ENCODE measurements at regions not wholly inside any gene's neighbourhood (a gene's known extent, or its start where the extent isn't known, plus 50 kb on each side); places are given as distances from the start of the nearest gene placed in this dataset.

DNA sequence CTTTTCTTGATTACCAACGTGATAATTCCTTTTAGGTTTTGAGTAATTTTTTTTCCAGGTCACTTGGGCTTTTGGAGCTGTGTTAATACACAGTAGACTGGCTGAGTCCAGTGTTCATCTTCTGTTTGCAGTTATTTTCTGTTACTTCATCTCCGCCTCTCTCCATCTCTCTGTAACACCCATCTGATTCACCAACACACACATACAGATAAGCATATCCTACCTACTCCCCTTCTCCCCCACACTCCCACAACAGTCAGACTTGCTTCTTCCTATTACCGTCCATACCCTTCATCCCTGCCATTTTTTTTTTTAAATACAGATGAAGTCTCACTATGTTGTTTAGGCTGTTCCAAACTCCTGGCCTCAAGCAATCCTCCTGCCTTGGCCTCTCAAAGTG lies 72.7 kb upstream of the MANSC4 start:
- no peak for TF ChIP-seq EZH2 (IDR thresholded peaks at IDR 0.05; ENCODE audit: borderline replicate concordance, low read depth, low read length, severe bottlenecking)
- no peak for TF ChIP-seq CTCF (IDR thresholded peaks at IDR 0.05; ENCODE audit: borderline replicate concordance, extremely low read depth, low read length, poor library complexity, severe bottlenecking)

Measured in DND-41 (cell line).